ENCODE measurements at regions not wholly inside any gene's neighbourhood (a gene's known extent, or its start where the extent isn't known, plus 50 kb on each side); places are given as distances from the start of the nearest gene placed in this dataset.

DNA sequence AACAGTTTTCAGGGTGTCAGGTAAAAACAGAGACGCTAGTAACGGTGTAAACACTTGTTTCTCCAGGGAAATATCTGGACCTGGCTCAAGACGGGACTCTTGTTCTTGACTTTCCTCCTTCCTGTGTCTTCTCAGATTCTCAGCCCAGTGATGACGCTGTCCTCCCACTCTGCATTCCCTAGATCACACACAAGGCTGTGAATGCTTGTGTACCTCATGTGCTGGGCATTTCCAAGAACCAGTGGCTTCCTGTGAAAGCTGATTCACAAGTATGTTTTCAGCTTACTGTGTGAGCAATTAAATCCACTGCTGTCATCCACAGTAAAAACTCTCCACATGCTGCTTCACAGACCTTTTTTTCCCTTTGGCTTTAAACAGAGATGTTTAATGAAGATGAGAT lies 193.8 kb upstream of the DPP6 start (continued):
- TF ChIP-seq, protein P1, sequence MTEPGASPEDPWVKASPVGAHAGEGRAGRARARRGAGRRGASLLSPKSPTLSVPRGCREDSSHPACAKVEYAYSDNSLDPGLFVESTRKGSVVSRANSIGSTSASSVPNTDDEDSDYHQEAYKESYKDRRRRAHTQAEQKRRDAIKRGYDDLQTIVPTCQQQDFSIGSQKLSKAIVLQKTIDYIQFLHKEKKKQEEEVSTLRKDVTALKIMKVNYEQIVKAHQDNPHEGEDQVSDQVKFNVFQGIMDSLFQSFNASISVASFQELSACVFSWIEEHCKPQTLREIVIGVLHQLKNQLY (CRISPR knock-in tag; IDR thresholded peaks at IDR 0.05) = no peak

- no peak for ATAC-seq
- no peak for TF ChIP-seq ZNF263 (CRISPR knock-in tag; IDR thresholded peaks at IDR 0.05; ENCODE audit: low read depth)
- TF ChIP-seq ZNF219 (CRISPR knock-in tag; IDR thresholded peaks at IDR 0.05; ENCODE audit: borderline replicate concordance) = no peak
- no peak for DNase-seq (ENCODE audit: low spot score)
- H3K36me3 Mint-ChIP-seq = peaks cover 74% of the 10 kb centered on the region
- H3K9me3 Mint-ChIP-seq = peaks cover 79% of the 10 kb centered on the region
- ChIA-PET POLR2A (no interaction called here), CTCF (no interaction called here)
- no peak overlapping the region for H3K4me3 Mint-ChIP-seq
- H3K27me3 Mint-ChIP-seq (ENCODE audit: low read depth) = peaks cover 10% of the 10 kb centered on the region
- H3K4me1 Mint-ChIP-seq = no peaks in the 10 kb centered on the region
- no peak overlapping the region for H3K27ac Mint-ChIP-seq
Measured at GRCh38 chr7:153859239-153859638, 193.0 kb upstream of the DPP6 start.

GRCh38 chr7:153886506-153887441 lies 165.4 kb upstream of the DPP6 start:
- TF ChIP-seq FOXP1 (CRISPR knock-in tag; IDR thresholded peaks at IDR 0.05; ENCODE audit: borderline replicate concordance) (no peak), OVOL2 (CRISPR knock-in tag; IDR thresholded peaks at IDR 0.05; ENCODE audit: borderline replicate concordance) (no peak), ZNF232 (CRISPR knock-in tag; IDR thresholded peaks at IDR 0.05) (no peak), JAZF1 (CRISPR knock-in tag; IDR thresholded peaks at IDR 0.05) (no peak), ZNF532 (CRISPR knock-in tag; IDR thresholded peaks at IDR 0.05; ENCODE audit: borderline replicate concordance) (no peak), PREB (CRISPR knock-in tag; IDR thresholded peaks at IDR 0.05; ENCODE audit: borderline replicate concordance) (no peak), IRF2 (CRISPR knock-in tag; IDR thresholded peaks at IDR 0.05; ENCODE audit: borderline replicate concordance, low read depth) (no peak), ZNF396 (CRISPR knock-in tag; IDR thresholded peaks at IDR 0.05; ENCODE audit: borderline replicate concordance) (no peak), SP1 (CRISPR knock-in tag; conservative IDR thresholded peaks at IDR 0.05) (no peak), GTF2I (CRISPR knock-in tag; conservative IDR thresholded peaks at IDR 0.05) (no peak), TCF7 (CRISPR knock-in tag; IDR thresholded peaks at IDR 0.05; ENCODE audit: low read depth) (no peak), NFATC4 (CRISPR knock-in tag; IDR thresholded peaks at IDR 0.05) (no peak), NR1H2 (CRISPR knock-in tag; IDR thresholded peaks at IDR 0.05) (no peak), ZNF416 (CRISPR knock-in tag; IDR thresholded peaks at IDR 0.05) (no peak)
- TF ChIP-seq, protein P2, sequence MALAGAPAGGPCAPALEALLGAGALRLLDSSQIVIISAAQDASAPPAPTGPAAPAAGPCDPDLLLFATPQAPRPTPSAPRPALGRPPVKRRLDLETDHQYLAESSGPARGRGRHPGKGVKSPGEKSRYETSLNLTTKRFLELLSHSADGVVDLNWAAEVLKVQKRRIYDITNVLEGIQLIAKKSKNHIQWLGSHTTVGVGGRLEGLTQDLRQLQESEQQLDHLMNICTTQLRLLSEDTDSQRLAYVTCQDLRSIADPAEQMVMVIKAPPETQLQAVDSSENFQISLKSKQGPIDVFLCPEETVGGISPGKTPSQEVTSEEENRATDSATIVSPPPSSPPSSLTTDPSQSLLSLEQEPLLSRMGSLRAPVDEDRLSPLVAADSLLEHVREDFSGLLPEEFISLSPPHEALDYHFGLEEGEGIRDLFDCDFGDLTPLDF (CRISPR knock-in tag; IDR thresholded peaks at IDR 0.05) = no peak
- ATAC-seq (no peak), DNase-seq (ENCODE audit: low spot score) (no peak)
- H3K4me3 Mint-ChIP-seq = no peak overlapping the region
- POLR2A ChIA-PET = no interaction called here
- H3K9me3 Mint-ChIP-seq = peaks cover 56% of the 10 kb centered on the region
- CTCF ChIA-PET = no interaction called here
- no peak overlapping the region for H3K27ac Mint-ChIP-seq
- H3K27me3 Mint-ChIP-seq (ENCODE audit: low read depth) = peaks cover 12% of the 10 kb centered on the region
- peaks cover 62% of the 10 kb centered on the region for H3K36me3 Mint-ChIP-seq
- no peaks in the 10 kb centered on the region for H3K4me1 Mint-ChIP-seq

Data from WTC11 (cell line).